GM12864 (cell line): ENCODE measurements at regions not wholly inside any gene's neighbourhood (a gene's known extent, or its start where the extent isn't known, plus 50 kb on each side); places are given as distances from the start of the nearest gene placed in this dataset.

Experiments
- DNase-seq: peaks from one replicate; pipeline ENCODE4 v3.0.0-alpha.2; 2011; ENCODE audit warnings: low read depth
- H3K4me3 ChIP-seq: 2 replicates; pipeline ENCODE4 v1.5.1; 2011; ENCODE audit warnings: mild to moderate bottlenecking, low read depth, low read length, control low read depth
- CTCF ChIP-seq: IDR thresholded peaks from 2 replicates; pipeline ENCODE4 v1.5.1; 2011; ENCODE audit warnings: low read depth, mild to moderate bottlenecking, moderate library complexity, low read length, control low read depth, inconsistent platforms; ENCODE audit errors: missing control alignments

- H3K4me3 ChIP-seq, result no peak overlapping the region
- DNase-seq, result no peak
- no peak for TF ChIP-seq CTCF
These were observed 599.7 kb downstream of the ARAP2 start for GRCh38 chr4:35644591-35644990.

GRCh38 chr4:35649011-35649410 is 595.3 kb downstream of the ARAP2 start:
- no peak for DNase-seq
- no peak overlapping the region for H3K4me3 ChIP-seq
- no peak for TF ChIP-seq CTCF

GRCh38 chr4:35649778-35650177 is 594.5 kb downstream of the ARAP2 start:
- H3K4me3 ChIP-seq, result no peak overlapping the region
- DNase-seq, result no peak
- TF ChIP-seq CTCF, result no peak

- no peak overlapping the region for H3K4me3 ChIP-seq
- TF ChIP-seq CTCF, result no peak
- no peak for DNase-seq
These were observed 592.1 kb downstream of the ARAP2 start for GRCh38 chr4:35652197-35652596.

GRCh38 chr4:35653451-35653850 is 590.9 kb downstream of the ARAP2 start:
- no peak overlapping the region for H3K4me3 ChIP-seq
- DNase-seq, result no peak
- no peak for TF ChIP-seq CTCF

- no peak overlapping the region for H3K4me3 ChIP-seq
- DNase-seq, result no peak
- TF ChIP-seq CTCF, result no peak
These were observed 571.2 kb downstream of the ARAP2 start for GRCh38 chr4:35673137-35673536.

- DNase-seq, result no peak
- H3K4me3 ChIP-seq, result no peak overlapping the region
- no peak for TF ChIP-seq CTCF
These were observed 559.6 kb downstream of the ARAP2 start for GRCh38 chr4:35684755-35685154.
